Lung (tissue), 11 donors: ENCODE measurements at regions not wholly inside any gene's neighbourhood (a gene's known extent, or its start where the extent isn't known, plus 50 kb on each side); places are given as distances from the start of the nearest gene placed in this dataset.
"Not testable (repeated sequence)": the region's sequence is repeated elsewhere in the genome, so short reads cannot be mapped to it uniquely, and the experiment has no call there.

ENCODE experiments used
- ATAC-seq: fragments of 200-7000 bp; cut with Tn5 transposase; one replicate; pipeline ENCODE4 v1.9.1; 2020; ENCODE audit warnings: moderate number of reproducible peaks; ENCODE audit not compliant: insufficient read depth, low FRiP score
- DNase-seq, 3 donors: peaks; one replicate each; pipeline ENCODE4 v3.0.0-alpha.2; 2013 to 2017
- H3K27ac ChIP-seq, 2 donors: one replicate each; pipeline ENCODE4 v1.5.1; 2013; ENCODE audit warnings: mild to moderate bottlenecking in 2 of 2, moderate library complexity in 2 of 2, control low read depth in 1 of 2, inconsistent platforms in 1 of 2, low read depth in 1 of 2, low read length in 1 of 2
- H3K27me3 ChIP-seq, 3 donors: one replicate each; pipeline ENCODE4 v1.5.1; 2013; ENCODE audit warnings: low read length in 2 of 3; ENCODE audit not compliant: control insufficient read depth in 3 of 3, insufficient read depth in 3 of 3
- H3K36me3 ChIP-seq, 4 donors: one replicate each; pipeline ENCODE4 v1.5.1; 2013; ENCODE audit warnings: low read length in 4 of 4, mild to moderate bottlenecking in 1 of 4, moderate library complexity in 1 of 4; ENCODE audit not compliant: control insufficient read depth in 4 of 4, insufficient read depth in 4 of 4
- H3K4me1 ChIP-seq, 5 donors: one replicate each; pipeline ENCODE4 v1.5.1; 2013; ENCODE audit warnings: low read length in 5 of 5, mild to moderate bottlenecking in 2 of 5, moderate library complexity in 1 of 5; ENCODE audit not compliant: control insufficient read depth in 5 of 5, insufficient read depth in 5 of 5
- H3K4me3 ChIP-seq: one replicate; pipeline ENCODE4 v1.5.1; 2013; ENCODE audit warnings: mild to moderate bottlenecking, control low read depth, moderate library complexity
- H3K9ac ChIP-seq, 2 donors: one replicate each; pipeline ENCODE4 v1.5.1; 2013; ENCODE audit warnings: low read length in 2 of 2, control low read depth in 1 of 2; ENCODE audit not compliant: insufficient read depth in 1 of 2
- H3K9me3 ChIP-seq, 4 donors: one replicate each; pipeline ENCODE4 v1.5.1; 2013; ENCODE audit warnings: low read length in 3 of 4, mild to moderate bottlenecking in 1 of 4, moderate library complexity in 1 of 4; ENCODE audit not compliant: control insufficient read depth in 4 of 4, insufficient read depth in 3 of 4
- CTCF ChIP-seq: IDR thresholded peaks from 2 replicates; pipeline ENCODE4 v1.5.1; 2012; ENCODE audit warnings: mild to moderate bottlenecking; ENCODE audit errors: control extremely low read depth, extremely low read depth
- WGBS, 2 donors: extraction: QIAGEN DNeasy Blood & Tissue Kit; methylation state at CpG; one replicate each; pipeline ENCODE4 v1.1.7; 2013; 5-methylcytosine and 5-hydroxymethylcytosine counted together
- donor health status: control.
- donor health status: control.
- donor health status: Bipolar disorder and iron deficiency.
- donor health status: healthy.
- donor health status: DM: yes; HTN: yes; CAD: no.

DNA sequence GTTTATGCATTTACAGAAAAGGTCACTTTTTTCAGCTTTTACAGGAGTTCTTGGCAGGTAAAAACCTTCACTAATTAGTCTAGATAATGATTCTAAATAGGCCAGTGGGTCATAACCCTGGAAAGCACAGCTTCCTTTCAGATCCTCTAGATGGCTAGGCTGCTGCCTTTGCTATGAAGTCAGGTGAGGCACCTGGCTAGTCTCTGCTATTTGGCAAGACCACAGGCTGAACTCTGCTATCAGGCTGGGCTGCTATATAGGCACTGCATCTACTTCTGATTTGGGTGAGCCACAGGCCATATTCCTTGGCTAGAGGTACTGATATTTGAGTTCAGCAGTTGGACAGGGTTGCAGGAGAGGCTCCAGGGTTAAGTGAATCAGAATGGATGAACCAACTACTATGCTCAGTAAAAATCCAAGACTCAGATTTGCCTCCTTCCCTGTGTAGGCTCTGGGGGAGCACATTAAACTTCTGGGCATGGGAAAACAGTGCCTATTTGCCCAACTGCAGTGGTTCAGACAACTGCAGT lies 665.7 kb upstream of the TBL1XR1 start:
- no peak for DNase-seq
- no peak for ATAC-seq
- no peaks in the 10 kb centered on the region for H3K36me3 ChIP-seq
- H3K4me3 ChIP-seq = no peak overlapping the region
- peaks cover 0 to 8% (median 3%) of the 10 kb centered on the region in 4 donors for H3K9me3 ChIP-seq
- no peak overlapping the region for H3K27ac ChIP-seq
- no peak for TF ChIP-seq CTCF
- no peak overlapping the region for H3K9ac ChIP-seq
- no peaks in the 10 kb centered on the region for H3K27me3 ChIP-seq
- H3K4me1 ChIP-seq = no peaks in the 10 kb centered on the region

GRCh38 chr3:177871267-177871666 lies 665.0 kb upstream of the KCNMB2 start:
- not testable (repeated sequence) for H3K4me1 ChIP-seq
- 96% methylated on average over 3 of the region's 3 CpGs for WGBS, 2 donors

GRCh38 chr3:177878192-177878591 lies 658.0 kb upstream of the KCNMB2 start:
- no peaks in the 10 kb centered on the region for H3K4me1 ChIP-seq

More at GRCh38 chr3:177871267-177871666, 665.0 kb upstream of the KCNMB2 start:
- not testable (repeated sequence) for H3K9me3 ChIP-seq, H3K36me3 ChIP-seq, DNase-seq, H3K4me3 ChIP-seq, H3K27me3 ChIP-seq, H3K9ac ChIP-seq, H3K27ac ChIP-seq, ATAC-seq

GRCh38 chr3:177878957-177879356 lies 657.3 kb upstream of the KCNMB2 start:
- H3K36me3 ChIP-seq = no peaks in the 10 kb centered on the region
- no peaks in the 10 kb centered on the region for H3K9me3 ChIP-seq
- 88 to 93% methylated on average over 4 of the region's 4 CpGs for WGBS, 2 donors
- DNase-seq (no peak), ATAC-seq (no peak)
- no peak overlapping the region for H3K9ac ChIP-seq
- no peaks in the 10 kb centered on the region for H3K4me1 ChIP-seq
- no peak overlapping the region for H3K27ac ChIP-seq
- no peak for TF ChIP-seq CTCF
- H3K27me3 ChIP-seq = no peaks in the 10 kb centered on the region
- no peak overlapping the region for H3K4me3 ChIP-seq

More at GRCh38 chr3:177878192-177878591, 658.0 kb upstream of the KCNMB2 start:
- Histone ChIP-seq H3K9me3 (no peaks in the 10 kb centered on the region), H3K36me3 (no peaks in the 10 kb centered on the region), H3K9ac (no peak overlapping the region), H3K4me3 (no peak overlapping the region), H3K27ac (no peak overlapping the region), H3K27me3 (no peaks in the 10 kb centered on the region)
- WGBS, 2 donors = 94 to 97% methylated on average over 3 of the region's 3 CpGs
- DNase-seq (no peak), ATAC-seq (no peak)
- TF ChIP-seq CTCF = no peak
